Loucy (cell line): ENCODE measurements at regions not wholly inside any gene's neighbourhood (a gene's known extent, or its start where the extent isn't known, plus 50 kb on each side); places are given as distances from the start of the nearest gene placed in this dataset.

Source experiments
- H2AFZ ChIP-seq: fragments of 200-600 bp; sonication (generic); 2 replicates; pipeline ENCODE4 v1.6.0; 2016; ENCODE audit warnings: antibody characterized with exemption, mild to moderate bottlenecking, low read length, moderate library complexity
- H3F3A ChIP-seq: fragments of 200-600 bp; 2 replicates; pipeline ENCODE4 v1.6.0; 2016; ENCODE audit warnings: antibody characterized with exemption, low read depth, mild to moderate bottlenecking
- H3K27me3 ChIP-seq: fragments of 200-600 bp; sonication (generic); 2 replicates; pipeline ENCODE4 v1.6.1; 2014; ENCODE audit warnings: low read length, mild to moderate bottlenecking; ENCODE audit not compliant: insufficient read depth, poor library complexity, severe bottlenecking
- H3K36me3 ChIP-seq: fragments of 200-600 bp; sonication (generic); 2 replicates; pipeline ENCODE4 v1.6.1; 2016; ENCODE audit warnings: low read length; ENCODE audit not compliant: insufficient read depth
- H3K4me1 ChIP-seq: fragments of 200-600 bp; sonication (generic); 2 replicates; pipeline ENCODE4 v1.5.1; 2014; ENCODE audit warnings: low read length, mild to moderate bottlenecking; ENCODE audit not compliant: insufficient read depth, poor library complexity, severe bottlenecking
- H3K4me2 ChIP-seq: fragments of 200-600 bp; sonication (generic); 2 replicates; pipeline ENCODE4 v1.6.0; 2014; ENCODE audit warnings: antibody characterized with exemption, low read length, low read depth, mild to moderate bottlenecking; ENCODE audit not compliant: poor library complexity, severe bottlenecking
- H3K4me3 ChIP-seq: fragments of 200-600 bp; sonication (generic); 2 replicates; pipeline ENCODE4 v1.5.1; 2014; ENCODE audit warnings: low read length, mild to moderate bottlenecking, mixed read lengths; ENCODE audit not compliant: poor library complexity, severe bottlenecking
- H3K79me2 ChIP-seq: fragments of 200-600 bp; sonication (generic); 2 replicates; pipeline ENCODE4 v1.6.1; 2014; ENCODE audit warnings: low read length; ENCODE audit not compliant: insufficient read depth
- H3K9ac ChIP-seq: fragments of 200-600 bp; sonication (generic); 2 replicates; pipeline ENCODE4 v1.6.0; 2014; ENCODE audit warnings: mild to moderate bottlenecking, low read depth, low read length, moderate library complexity; ENCODE audit not compliant: poor library complexity, severe bottlenecking
- H3K9me2 ChIP-seq: fragments of 200-600 bp; sonication (generic); replicated peaks from 2 replicates; pipeline ENCODE4 v1.6.1; 2016; ENCODE audit warnings: low read depth, low read length, mixed read lengths
- H3K9me3 ChIP-seq: fragments of 200-600 bp; sonication (generic); 2 replicates; pipeline ENCODE4 v1.6.1; 2014; ENCODE audit warnings: mild to moderate bottlenecking, antibody characterized with exemption, low read length, low read depth; ENCODE audit not compliant: insufficient read depth
- H4K20me1 ChIP-seq: fragments of 200-600 bp; sonication (generic); 2 replicates; pipeline ENCODE4 v1.6.0; 2014; ENCODE audit warnings: antibody characterized with exemption, low read length, mild to moderate bottlenecking; ENCODE audit not compliant: insufficient read depth, poor library complexity, severe bottlenecking
- CTCF ChIP-seq: fragments of 200-600 bp; sonication (generic); conservative IDR thresholded peaks from 2 replicates; pipeline ENCODE4 v1.5.1; 2014; ENCODE audit warnings: mild to moderate bottlenecking, antibody characterized with exemption, low read length
- EZH2phosphoT487 ChIP-seq: fragments of 200-600 bp; IDR thresholded peaks from 2 replicates; pipeline ENCODE4 v1.6.1; 2018; ENCODE audit warnings: antibody characterized with exemption, mild to moderate bottlenecking, moderate library complexity, borderline replicate concordance

- Histone ChIP-seq H3K4me1 (no peaks in the 10 kb centered on the region), H3K9ac (no peak overlapping the region), H2AFZ (peak overlapping the region; percentile 36; the same call in 1 of the 2 replicates), H3K9me2 (no peaks in the 10 kb centered on the region), H3K79me2 (no peaks in the 10 kb centered on the region), H3K36me3 (no peaks in the 10 kb centered on the region), H3K4me2 (no peak overlapping the region), H3K4me3 (no peak overlapping the region), H3K27me3 (no peaks in the 10 kb centered on the region), H4K20me1 (no peaks in the 10 kb centered on the region), H3K9me3 (no peaks in the 10 kb centered on the region), H3F3A (no peaks in the 10 kb centered on the region)
- TF ChIP-seq CTCF (no peak), EZH2phosphoT487 (no peak)
Measured at GRCh38 chr1:74818241-74818640, 85.3 kb downstream of the TYW3 start.

DNA sequence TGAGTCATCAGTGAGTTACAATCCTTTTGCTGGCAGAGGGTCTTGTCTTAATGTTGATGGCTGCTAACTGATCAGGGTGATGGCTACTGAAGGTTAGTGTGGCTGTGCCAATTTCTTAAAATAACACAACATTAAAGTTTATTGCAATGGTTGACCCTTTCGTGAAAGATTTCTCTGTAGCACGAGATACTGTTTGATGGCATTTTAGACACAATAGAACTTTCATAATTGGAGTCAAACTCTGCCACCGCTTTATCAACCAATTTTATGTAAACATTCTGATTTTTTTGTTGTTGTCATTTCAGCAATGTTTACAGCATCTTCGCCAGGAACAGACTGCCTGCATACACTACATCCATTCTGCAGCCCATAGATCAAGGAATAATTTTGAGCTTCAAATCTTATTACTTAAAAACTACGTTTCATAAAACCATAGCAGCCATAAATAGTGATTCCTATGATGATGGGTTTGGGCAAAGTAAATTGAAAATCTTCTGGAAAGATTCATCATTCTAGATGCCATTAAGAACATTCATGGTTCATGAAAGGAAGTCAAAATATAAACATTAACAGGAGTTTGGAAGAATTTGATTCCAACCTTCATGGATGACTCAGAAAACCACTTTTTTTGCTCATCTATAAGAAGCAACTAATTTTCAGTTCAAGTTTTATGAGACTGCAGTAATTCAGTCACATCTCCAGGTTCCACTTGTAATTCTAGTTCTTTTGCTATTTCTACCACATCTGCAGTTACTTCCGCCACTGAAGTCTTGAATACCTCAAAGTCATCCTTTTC is 85.9 kb downstream of the TYW3 start:
- no peaks in the 10 kb centered on the region for H3K9me3 ChIP-seq
- H3K27me3 ChIP-seq: no peaks in the 10 kb centered on the region
- no peak overlapping the region for H3K4me3 ChIP-seq
- no peak overlapping the region for H3K4me2 ChIP-seq
- H2AFZ ChIP-seq: no peak overlapping the region
- H3K79me2 ChIP-seq: no peaks in the 10 kb centered on the region
- no peaks in the 10 kb centered on the region for H3K9me2 ChIP-seq
- no peaks in the 10 kb centered on the region for H3K4me1 ChIP-seq
- no peaks in the 10 kb centered on the region for H3F3A ChIP-seq
- no peaks in the 10 kb centered on the region for H3K36me3 ChIP-seq
- no peak overlapping the region for H3K9ac ChIP-seq
- no peaks in the 10 kb centered on the region for H4K20me1 ChIP-seq
- TF ChIP-seq CTCF (no peak), EZH2phosphoT487 (no peak)

- no peaks in the 10 kb centered on the region for H3K9me3 ChIP-seq
- TF ChIP-seq EZH2phosphoT487 (no peak), CTCF (no peak)
- no peaks in the 10 kb centered on the region for H3K4me1 ChIP-seq
- no peak overlapping the region for H3K4me3 ChIP-seq
- no peaks in the 10 kb centered on the region for H3K79me2 ChIP-seq
- no peaks in the 10 kb centered on the region for H3K9me2 ChIP-seq
- no peak overlapping the region for H3K9ac ChIP-seq
- no peaks in the 10 kb centered on the region for H3K36me3 ChIP-seq
- H2AFZ ChIP-seq: no peak overlapping the region
- no peaks in the 10 kb centered on the region for H4K20me1 ChIP-seq
- H3K27me3 ChIP-seq: no peaks in the 10 kb centered on the region
- H3K4me2 ChIP-seq: no peak overlapping the region
- no peaks in the 10 kb centered on the region for H3F3A ChIP-seq
Measured at GRCh38 chr1:74822851-74823401, 90.0 kb downstream of the TYW3 start.
